Endothelial cell (in vitro differentiated cells): ENCODE measurements at regions not wholly inside any gene's neighbourhood (a gene's known extent, or its start where the extent isn't known, plus 50 kb on each side); places are given as distances from the start of the nearest gene placed in this dataset.

ENCODE experiments used
- DNase-seq: peaks from one replicate; pipeline ENCODE4 v3.0.0; 2021; ENCODE audit warnings: low spot score
- H3K27ac Mint-ChIP-seq: one replicate; pipeline ENCODE4 v1.8.0; 2021; ENCODE audit warnings: mixed read lengths, inconsistent platforms; ENCODE audit not compliant: unreplicated experiment
- H3K27me3 Mint-ChIP-seq: one replicate; pipeline ENCODE4 v1.8.0; 2021; ENCODE audit warnings: mild to moderate bottlenecking, moderate library complexity, mixed read lengths, inconsistent platforms; ENCODE audit not compliant: unreplicated experiment
- H3K36me3 Mint-ChIP-seq: one replicate; pipeline ENCODE4 v1.8.0; 2021; ENCODE audit warnings: mild to moderate bottlenecking, low read depth, mixed read lengths, inconsistent platforms; ENCODE audit not compliant: unreplicated experiment
- H3K4me1 Mint-ChIP-seq: one replicate; pipeline ENCODE4 v1.8.0; 2021; ENCODE audit warnings: mild to moderate bottlenecking, mixed read lengths, inconsistent platforms; ENCODE audit not compliant: unreplicated experiment
- H3K4me3 Mint-ChIP-seq: one replicate; pipeline ENCODE4 v1.8.0; 2021; ENCODE audit warnings: mild to moderate bottlenecking, mixed read lengths, inconsistent platforms; ENCODE audit not compliant: unreplicated experiment
- H3K9me3 Mint-ChIP-seq: one replicate; pipeline ENCODE4 v1.8.0; 2021; ENCODE audit warnings: mixed read lengths, inconsistent platforms; ENCODE audit not compliant: unreplicated experiment
- TF ChIP-seq, protein P1 (sequence below): fragments of 200-600 bp; sonication (generic); IDR thresholded peaks from one replicate; pipeline ENCODE4 v1.5.0; 2021; ENCODE audit warnings: antibody characterized with exemption; ENCODE audit not compliant: unreplicated experiment

DNA sequence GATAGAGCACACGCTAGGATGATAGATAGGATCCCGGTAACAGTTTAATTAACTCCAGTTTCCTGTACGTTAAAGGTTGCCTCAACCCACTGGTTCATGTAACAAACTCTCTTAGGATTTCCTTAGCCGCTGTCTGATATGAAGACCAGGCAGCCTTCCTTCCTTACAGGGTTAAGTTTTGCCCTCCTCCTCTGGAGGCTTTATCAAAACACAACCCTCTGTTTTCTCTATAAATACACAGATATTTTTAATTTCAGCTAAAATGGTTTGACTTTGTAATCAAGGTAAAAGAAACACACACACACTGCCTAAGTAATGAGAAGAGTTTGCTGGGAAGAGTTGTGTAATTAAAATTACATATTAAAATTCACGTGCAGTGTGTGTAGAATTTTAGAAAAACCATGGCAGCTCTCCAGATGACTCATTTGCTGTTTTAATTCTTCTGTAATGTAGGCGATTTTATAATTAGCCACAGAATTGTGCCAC, 369.8 kb downstream of the CSNK1G3 start:
- Mint-ChIP-seq H3K4me1 (peaks cover 18% of the 10 kb centered on the region), H3K27me3 (no peaks in the 10 kb centered on the region), H3K36me3 (no peaks in the 10 kb centered on the region), H3K4me3 (no peak overlapping the region), H3K9me3 (no peaks in the 10 kb centered on the region), H3K27ac (no peak overlapping the region)
- TF ChIP-seq, protein P1, sequence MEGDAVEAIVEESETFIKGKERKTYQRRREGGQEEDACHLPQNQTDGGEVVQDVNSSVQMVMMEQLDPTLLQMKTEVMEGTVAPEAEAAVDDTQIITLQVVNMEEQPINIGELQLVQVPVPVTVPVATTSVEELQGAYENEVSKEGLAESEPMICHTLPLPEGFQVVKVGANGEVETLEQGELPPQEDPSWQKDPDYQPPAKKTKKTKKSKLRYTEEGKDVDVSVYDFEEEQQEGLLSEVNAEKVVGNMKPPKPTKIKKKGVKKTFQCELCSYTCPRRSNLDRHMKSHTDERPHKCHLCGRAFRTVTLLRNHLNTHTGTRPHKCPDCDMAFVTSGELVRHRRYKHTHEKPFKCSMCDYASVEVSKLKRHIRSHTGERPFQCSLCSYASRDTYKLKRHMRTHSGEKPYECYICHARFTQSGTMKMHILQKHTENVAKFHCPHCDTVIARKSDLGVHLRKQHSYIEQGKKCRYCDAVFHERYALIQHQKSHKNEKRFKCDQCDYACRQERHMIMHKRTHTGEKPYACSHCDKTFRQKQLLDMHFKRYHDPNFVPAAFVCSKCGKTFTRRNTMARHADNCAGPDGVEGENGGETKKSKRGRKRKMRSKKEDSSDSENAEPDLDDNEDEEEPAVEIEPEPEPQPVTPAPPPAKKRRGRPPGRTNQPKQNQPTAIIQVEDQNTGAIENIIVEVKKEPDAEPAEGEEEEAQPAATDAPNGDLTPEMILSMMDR: no peak
- DNase-seq: no peak

DNA sequence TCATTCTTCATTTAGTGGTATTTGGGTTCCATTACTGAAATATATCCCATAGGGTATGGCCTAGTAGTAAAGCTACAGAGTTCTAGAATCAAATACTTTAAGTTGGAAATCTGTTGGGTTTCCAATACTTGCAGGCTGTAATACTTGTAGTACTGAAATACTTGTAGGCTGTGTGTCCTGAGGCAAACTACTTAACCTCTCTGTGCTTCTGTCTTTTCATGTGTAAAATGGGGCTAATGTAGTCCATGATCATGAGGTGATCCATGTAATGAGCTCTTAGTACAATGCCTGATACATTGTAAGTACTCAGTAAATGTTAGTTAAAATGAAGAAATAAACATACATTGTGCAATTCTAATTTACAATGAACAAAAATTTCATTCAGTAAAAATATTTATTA, 368.9 kb downstream of the CSNK1G3 start:
- Mint-ChIP-seq H3K27ac (no peak overlapping the region), H3K9me3 (no peaks in the 10 kb centered on the region), H3K36me3 (no peaks in the 10 kb centered on the region), H3K4me1 (peaks cover 25% of the 10 kb centered on the region), H3K4me3 (no peak overlapping the region), H3K27me3 (no peaks in the 10 kb centered on the region)
- no peak for DNase-seq
- TF ChIP-seq, protein P1: no peak

DNA sequence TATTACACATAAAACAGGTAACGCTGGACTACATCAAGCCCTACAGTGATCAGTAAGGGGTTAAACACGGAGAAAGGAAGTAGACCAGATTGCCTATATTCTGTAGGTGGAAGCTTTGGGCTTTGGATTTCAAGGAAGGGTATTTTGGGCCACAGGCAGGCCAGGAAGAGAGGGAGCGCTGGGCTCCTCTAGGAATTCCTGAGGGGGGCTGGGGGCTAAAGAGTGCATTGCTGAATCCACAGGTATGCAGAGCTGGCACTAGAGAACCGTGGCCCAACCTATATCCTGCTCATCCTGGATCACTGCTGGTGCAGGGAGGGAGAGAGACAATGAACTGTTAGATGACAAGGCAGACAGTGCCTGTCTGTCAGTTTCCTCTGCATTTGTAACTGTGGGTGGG, 367.1 kb downstream of the CSNK1G3 start:
- TF ChIP-seq, protein P1: no peak
- Mint-ChIP-seq H3K27me3 (no peaks in the 10 kb centered on the region), H3K4me3 (no peak overlapping the region), H3K27ac (no peak overlapping the region), H3K9me3 (no peaks in the 10 kb centered on the region), H3K4me1 (peaks cover 42% of the 10 kb centered on the region), H3K36me3 (no peaks in the 10 kb centered on the region)
- DNase-seq: no peak

DNA sequence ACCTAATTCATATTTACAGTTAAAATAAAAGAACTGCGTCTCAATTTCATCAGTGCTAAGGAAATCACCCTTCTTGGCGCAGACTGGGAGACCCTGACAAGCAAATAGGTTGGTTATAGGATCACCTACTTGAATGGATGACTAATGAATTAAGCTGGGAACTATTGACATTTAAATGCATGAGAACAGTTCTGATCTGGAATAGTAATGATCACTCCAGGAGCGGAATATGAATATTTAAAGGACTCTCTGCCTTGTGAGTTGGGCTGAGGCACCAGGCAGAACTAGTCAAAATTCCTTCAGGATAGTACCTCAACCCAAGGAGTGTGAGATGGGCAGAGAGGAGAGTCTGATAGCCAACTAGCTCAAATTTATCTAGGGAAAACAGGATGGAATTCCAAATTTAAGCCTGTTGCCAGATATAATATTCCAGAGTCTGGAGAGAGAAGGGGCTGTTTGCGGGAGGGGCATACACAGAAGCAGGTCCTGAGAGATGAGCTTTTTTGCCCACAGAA, 364.4 kb downstream of the CSNK1G3 start:
- Mint-ChIP-seq H3K27me3 (no peaks in the 10 kb centered on the region), H3K9me3 (no peaks in the 10 kb centered on the region), H3K4me1 (peaks cover 39% of the 10 kb centered on the region), H3K36me3 (no peaks in the 10 kb centered on the region), H3K4me3 (no peak overlapping the region), H3K27ac (no peak overlapping the region)
- DNase-seq: no peak
- TF ChIP-seq, protein P1: no peak

DNA sequence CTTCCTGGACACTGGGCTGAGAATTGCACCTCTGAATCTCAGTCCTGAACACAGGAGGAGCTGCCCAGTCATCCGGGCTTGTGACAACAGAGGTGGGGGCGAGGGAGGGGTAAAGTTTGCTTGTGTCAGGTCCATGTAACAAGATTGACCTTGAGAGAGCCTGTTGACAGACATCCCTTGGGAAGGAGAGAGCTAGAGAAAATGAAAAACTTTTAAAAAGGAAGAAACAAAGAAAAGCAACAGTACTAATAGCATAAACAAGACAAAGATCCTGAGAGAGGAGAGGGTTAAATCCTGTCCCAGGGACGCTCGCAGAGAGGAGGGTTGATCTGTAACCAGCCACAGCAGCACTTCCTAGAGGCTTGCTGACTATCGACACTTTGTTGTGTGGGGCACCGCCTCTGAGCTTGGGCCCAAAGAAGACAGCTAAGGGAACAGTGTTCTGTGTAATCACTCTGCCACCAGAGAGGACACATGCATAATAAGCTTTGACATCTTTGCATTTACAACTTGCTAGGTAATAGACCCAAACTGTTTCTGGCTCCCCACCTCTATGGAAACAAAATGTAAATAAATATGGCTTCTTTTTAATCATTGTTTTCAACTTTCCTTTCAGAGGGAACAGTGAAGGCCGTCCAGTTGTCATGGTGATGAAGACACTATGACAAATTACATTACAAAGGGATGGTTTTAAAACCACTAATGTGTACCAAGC, 363.7 kb downstream of the CSNK1G3 start:
- DNase-seq: peak; percentile 27
- Mint-ChIP-seq H3K9me3 (no peaks in the 10 kb centered on the region), H3K4me1 (peaks cover 39% of the 10 kb centered on the region), H3K27ac (peak overlapping the region; percentile 49), H3K4me3 (no peak overlapping the region), H3K27me3 (no peaks in the 10 kb centered on the region), H3K36me3 (no peaks in the 10 kb centered on the region)
- TF ChIP-seq, protein P1: no peak
